ENCODE measurements at regions not wholly inside any gene's neighbourhood (a gene's known extent, or its start where the extent isn't known, plus 50 kb on each side); places are given as distances from the start of the nearest gene placed in this dataset.

- Histone ChIP-seq H3K9ac (ENCODE audit: low read length) (no peak overlapping the region), H3K27me3 (replicated peaks; ENCODE audit: control insufficient read depth, insufficient read depth, low read length) (peaks cover 7% of the 10 kb centered on the region), H3K36me3 (ENCODE audit: control insufficient read depth, insufficient read depth, low read length, severe bottlenecking) (no peaks in the 10 kb centered on the region), H3K9me3 (ENCODE audit: control insufficient read depth, low read length) (no peaks in the 10 kb centered on the region), H3K4me3 (ENCODE audit: low read length) (no peak overlapping the region), H3K4me1 (ENCODE audit: control insufficient read depth, insufficient read depth, low read length) (peaks cover 15% of the 10 kb centered on the region)
- no peak for DNase-seq (ENCODE audit: low read depth)
Measured at GRCh38 chr21:31406510-31406909, 62.4 kb upstream of the TIAM1 start.

GRCh38 chr21:31405604-31406003, 61.5 kb upstream of the TIAM1 start:
- H3K9me3 ChIP-seq (ENCODE audit: control insufficient read depth, low read length) = no peaks in the 10 kb centered on the region
- peaks cover 7% of the 10 kb centered on the region for H3K27me3 ChIP-seq (replicated peaks; ENCODE audit: control insufficient read depth, insufficient read depth, low read length)
- no peak overlapping the region for H3K9ac ChIP-seq (ENCODE audit: low read length)

DNA sequence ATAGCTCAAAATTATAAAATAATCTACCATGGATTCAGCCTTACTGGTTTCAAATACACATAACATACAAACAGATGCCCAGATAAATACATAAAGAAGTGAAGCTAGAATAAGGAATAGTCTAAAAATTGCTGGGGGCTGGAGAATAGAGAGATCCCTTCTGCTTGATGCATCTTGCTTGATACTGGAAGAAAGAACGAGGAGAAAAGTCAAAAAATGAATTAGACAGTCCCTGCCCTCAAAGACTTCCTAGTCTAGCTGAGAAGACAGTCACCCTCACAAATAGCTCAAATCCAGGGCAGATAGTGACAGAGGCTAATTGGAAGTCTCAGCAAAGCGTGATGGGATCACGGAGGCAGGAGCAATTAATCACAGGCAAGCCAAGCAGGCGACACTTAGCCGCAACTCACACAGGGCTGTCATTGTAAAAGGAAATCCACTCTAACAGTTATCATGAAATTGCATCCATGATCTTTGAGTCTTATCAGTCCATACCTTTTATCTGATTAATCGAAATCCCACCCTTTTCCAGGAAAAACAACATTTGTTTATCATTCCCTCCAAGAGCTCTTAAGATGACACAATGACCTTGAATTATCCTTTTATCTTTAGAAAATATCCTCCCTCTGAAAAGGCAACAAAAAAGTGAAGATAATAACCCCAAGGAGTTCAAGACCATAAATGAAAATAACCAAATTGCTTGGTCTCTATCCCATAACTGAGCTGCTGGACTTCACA, 59.7 kb upstream of the TIAM1 start:
- no peaks in the 10 kb centered on the region for H3K36me3 ChIP-seq (ENCODE audit: control insufficient read depth, insufficient read depth, low read length, severe bottlenecking)
- H3K9ac ChIP-seq (ENCODE audit: low read length) = no peak overlapping the region
- no peaks in the 10 kb centered on the region for H3K9me3 ChIP-seq (ENCODE audit: control insufficient read depth, low read length)
- no peaks in the 10 kb centered on the region for H3K27me3 ChIP-seq (replicated peaks; ENCODE audit: control insufficient read depth, insufficient read depth, low read length)
- DNase-seq (ENCODE audit: low read depth) = no peak
- H3K4me1 ChIP-seq (ENCODE audit: control insufficient read depth, insufficient read depth, low read length) = peaks cover 15% of the 10 kb centered on the region
- no peak overlapping the region for H3K4me3 ChIP-seq (ENCODE audit: low read length)

More at GRCh38 chr21:31405604-31406003, 61.5 kb upstream of the TIAM1 start:
- Histone ChIP-seq H3K4me1 (ENCODE audit: control insufficient read depth, insufficient read depth, low read length) (peaks cover 15% of the 10 kb centered on the region), H3K36me3 (ENCODE audit: control insufficient read depth, insufficient read depth, low read length, severe bottlenecking) (no peaks in the 10 kb centered on the region), H3K4me3 (ENCODE audit: low read length) (no peak overlapping the region)
- DNase-seq (ENCODE audit: low read depth) = no peak

- H3K4me3 ChIP-seq (ENCODE audit: low read length) = no peak overlapping the region
- H3K27me3 ChIP-seq (replicated peaks; ENCODE audit: control insufficient read depth, insufficient read depth, low read length) = peaks cover 6% of the 10 kb centered on the region
- H3K4me1 ChIP-seq (ENCODE audit: control insufficient read depth, insufficient read depth, low read length) = no peaks in the 10 kb centered on the region
- H3K36me3 ChIP-seq (ENCODE audit: control insufficient read depth, insufficient read depth, low read length, severe bottlenecking) = no peaks in the 10 kb centered on the region
- no peaks in the 10 kb centered on the region for H3K9me3 ChIP-seq (ENCODE audit: control insufficient read depth, low read length)
- no peak for DNase-seq (ENCODE audit: low read depth)
- H3K9ac ChIP-seq (ENCODE audit: low read length) = no peak overlapping the region
Measured at GRCh38 chr21:31399591-31399990, 55.5 kb upstream of the TIAM1 start.

GRCh38 chr21:31398574-31398973, 54.5 kb upstream of the TIAM1 start:
- Histone ChIP-seq H3K27me3 (replicated peaks; ENCODE audit: control insufficient read depth, insufficient read depth, low read length) (peaks cover 14% of the 10 kb centered on the region), H3K4me1 (ENCODE audit: control insufficient read depth, insufficient read depth, low read length) (no peaks in the 10 kb centered on the region), H3K36me3 (ENCODE audit: control insufficient read depth, insufficient read depth, low read length, severe bottlenecking) (no peaks in the 10 kb centered on the region), H3K4me3 (ENCODE audit: low read length) (no peak overlapping the region), H3K9ac (ENCODE audit: low read length) (no peak overlapping the region), H3K9me3 (ENCODE audit: control insufficient read depth, low read length) (no peaks in the 10 kb centered on the region)
- DNase-seq (ENCODE audit: low read depth) = no peak

GRCh38 chr21:31397939-31398338, 53.9 kb upstream of the TIAM1 start:
- no peaks in the 10 kb centered on the region for H3K4me1 ChIP-seq (ENCODE audit: control insufficient read depth, insufficient read depth, low read length)
- H3K27me3 ChIP-seq (replicated peaks; ENCODE audit: control insufficient read depth, insufficient read depth, low read length) = peaks cover 19% of the 10 kb centered on the region
- no peaks in the 10 kb centered on the region for H3K9me3 ChIP-seq (ENCODE audit: control insufficient read depth, low read length)
- H3K9ac ChIP-seq (ENCODE audit: low read length) = no peak overlapping the region
- no peaks in the 10 kb centered on the region for H3K36me3 ChIP-seq (ENCODE audit: control insufficient read depth, insufficient read depth, low read length, severe bottlenecking)
- H3K4me3 ChIP-seq (ENCODE audit: low read length) = no peak overlapping the region
- DNase-seq (ENCODE audit: low read depth) = no peak

- no peaks in the 10 kb centered on the region for H3K36me3 ChIP-seq (ENCODE audit: control insufficient read depth, insufficient read depth, low read length, severe bottlenecking)
- no peaks in the 10 kb centered on the region for H3K4me1 ChIP-seq (ENCODE audit: control insufficient read depth, insufficient read depth, low read length)
- H3K9me3 ChIP-seq (ENCODE audit: control insufficient read depth, low read length) = no peaks in the 10 kb centered on the region
- DNase-seq (ENCODE audit: low read depth) = no peak
- peaks cover 19% of the 10 kb centered on the region for H3K27me3 ChIP-seq (replicated peaks; ENCODE audit: control insufficient read depth, insufficient read depth, low read length)
- H3K4me3 ChIP-seq (ENCODE audit: low read length) = no peak overlapping the region
- H3K9ac ChIP-seq (ENCODE audit: low read length) = no peak overlapping the region
Measured at GRCh38 chr21:31397515-31397926, 53.5 kb upstream of the TIAM1 start.

GRCh38 chr21:31397030-31397429, 53.0 kb upstream of the TIAM1 start:
- Histone ChIP-seq H3K9me3 (ENCODE audit: control insufficient read depth, low read length) (no peaks in the 10 kb centered on the region), H3K9ac (ENCODE audit: low read length) (no peak overlapping the region)

DNA sequence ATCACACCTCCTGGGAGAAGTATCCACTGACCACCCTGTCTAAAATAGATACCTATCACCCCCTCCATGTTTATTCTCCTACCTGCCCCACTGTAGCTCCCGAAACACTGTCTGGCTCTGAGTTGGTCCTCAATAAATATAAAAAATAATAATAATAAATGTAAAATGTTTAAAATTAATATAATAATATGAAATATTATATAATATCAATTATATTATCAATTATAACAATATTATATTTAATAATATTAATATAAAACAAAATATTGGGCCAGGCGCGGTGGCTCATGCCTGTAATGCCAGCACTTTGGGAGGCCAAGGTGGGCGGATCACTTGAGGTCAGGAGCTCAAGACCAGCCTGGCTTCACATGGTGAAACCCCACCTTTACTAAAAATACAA, 52.3 kb upstream of the TIAM1 start:
- Histone ChIP-seq H3K9me3 (ENCODE audit: control insufficient read depth, low read length) (no peaks in the 10 kb centered on the region), H3K4me1 (ENCODE audit: control insufficient read depth, insufficient read depth, low read length) (no peaks in the 10 kb centered on the region), H3K27me3 (replicated peaks; ENCODE audit: control insufficient read depth, insufficient read depth, low read length) (peaks cover 19% of the 10 kb centered on the region), H3K4me3 (ENCODE audit: low read length) (no peak overlapping the region), H3K9ac (ENCODE audit: low read length) (no peak overlapping the region), H3K36me3 (ENCODE audit: control insufficient read depth, insufficient read depth, low read length, severe bottlenecking) (no peaks in the 10 kb centered on the region)
- no peak for DNase-seq (ENCODE audit: low read depth)

More at GRCh38 chr21:31397030-31397429, 53.0 kb upstream of the TIAM1 start:
- Histone ChIP-seq H3K4me3 (ENCODE audit: low read length) (no peak overlapping the region), H3K36me3 (ENCODE audit: control insufficient read depth, insufficient read depth, low read length, severe bottlenecking) (no peaks in the 10 kb centered on the region), H3K27me3 (replicated peaks; ENCODE audit: control insufficient read depth, insufficient read depth, low read length) (peaks cover 19% of the 10 kb centered on the region), H3K4me1 (ENCODE audit: control insufficient read depth, insufficient read depth, low read length) (no peaks in the 10 kb centered on the region)
- DNase-seq (ENCODE audit: low read depth) = no peak

DNA sequence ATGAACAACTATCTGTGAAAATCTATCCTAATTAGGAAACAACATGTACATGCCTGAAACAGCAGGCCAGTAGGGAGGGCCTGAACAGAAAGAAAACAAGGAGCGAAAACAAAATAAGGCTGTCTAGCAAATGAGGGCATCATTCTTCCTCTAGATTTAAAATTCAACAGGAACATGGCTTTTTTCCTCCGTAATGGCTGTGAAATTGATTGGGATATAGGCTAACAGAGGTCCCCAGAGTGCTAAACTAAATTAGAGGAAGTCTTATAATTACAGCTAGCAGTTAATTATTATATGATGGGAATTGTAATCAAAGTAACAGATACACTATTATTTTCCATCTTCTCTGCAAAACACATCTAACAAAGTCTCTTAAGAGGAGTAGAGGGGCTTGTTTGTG, 51.7 kb upstream of the TIAM1 start:
- Histone ChIP-seq H3K9me3 (ENCODE audit: control insufficient read depth, low read length) (no peaks in the 10 kb centered on the region), H3K9ac (ENCODE audit: low read length) (no peak overlapping the region), H3K4me3 (ENCODE audit: low read length) (no peak overlapping the region), H3K36me3 (ENCODE audit: control insufficient read depth, insufficient read depth, low read length, severe bottlenecking) (no peaks in the 10 kb centered on the region), H3K4me1 (ENCODE audit: control insufficient read depth, insufficient read depth, low read length) (no peaks in the 10 kb centered on the region), H3K27me3 (replicated peaks; ENCODE audit: control insufficient read depth, insufficient read depth, low read length) (peaks cover 19% of the 10 kb centered on the region)
- DNase-seq (ENCODE audit: low read depth) = no peak

- H3K4me1 ChIP-seq (ENCODE audit: control insufficient read depth, insufficient read depth, low read length) = no peaks in the 10 kb centered on the region
- H3K9ac ChIP-seq (ENCODE audit: low read length) = no peak overlapping the region
- no peak overlapping the region for H3K4me3 ChIP-seq (ENCODE audit: low read length)
- no peak for DNase-seq (ENCODE audit: low read depth)
- no peaks in the 10 kb centered on the region for H3K36me3 ChIP-seq (ENCODE audit: control insufficient read depth, insufficient read depth, low read length, severe bottlenecking)
- no peaks in the 10 kb centered on the region for H3K9me3 ChIP-seq (ENCODE audit: control insufficient read depth, low read length)
- H3K27me3 ChIP-seq (replicated peaks; ENCODE audit: control insufficient read depth, insufficient read depth, low read length) = peaks cover 19% of the 10 kb centered on the region
Measured at GRCh38 chr21:31395268-31395667, 51.2 kb upstream of the TIAM1 start.

- H3K4me3 ChIP-seq (ENCODE audit: low read length) = no peak overlapping the region
- DNase-seq (ENCODE audit: low read depth) = no peak
- no peaks in the 10 kb centered on the region for H3K36me3 ChIP-seq (ENCODE audit: control insufficient read depth, insufficient read depth, low read length, severe bottlenecking)
- H3K27me3 ChIP-seq (replicated peaks; ENCODE audit: control insufficient read depth, insufficient read depth, low read length) = peaks cover 19% of the 10 kb centered on the region
- H3K4me1 ChIP-seq (ENCODE audit: control insufficient read depth, insufficient read depth, low read length) = no peaks in the 10 kb centered on the region
- no peaks in the 10 kb centered on the region for H3K9me3 ChIP-seq (ENCODE audit: control insufficient read depth, low read length)
- no peak overlapping the region for H3K9ac ChIP-seq (ENCODE audit: low read length)
Measured at GRCh38 chr21:31394309-31394708, 50.2 kb upstream of the TIAM1 start.
